ENCODE measurements at regions not wholly inside any gene's neighbourhood (a gene's known extent, or its start where the extent isn't known, plus 50 kb on each side); places are given as distances from the start of the nearest gene placed in this dataset.

- no peaks in the 10 kb centered on the region for H3K36me3 ChIP-seq
- intact Hi-C loops (cut with DNase I), result no loop called here
- H3K9me3 ChIP-seq, result no peaks in the 10 kb centered on the region
- H3K27me3 ChIP-seq, result no peaks in the 10 kb centered on the region
- H3K4me1 ChIP-seq, result no peaks in the 10 kb centered on the region
- H3K27ac ChIP-seq, result no peak overlapping the region
- H3K4me3 ChIP-seq, result no peak overlapping the region
- DNase-seq, result no peak
- no peak for TF ChIP-seq CTCF (IDR thresholded peaks at IDR 0.05)
- no peak for ATAC-seq
Observed at GRCh38 chr2:139162456-139162855, 382.3 kb upstream of the NXPH2 start.

- H3K27ac ChIP-seq, result no peak overlapping the region
- no peaks in the 10 kb centered on the region for H3K27me3 ChIP-seq
- intact Hi-C loops (cut with DNase I), result no loop called here
- H3K4me3 ChIP-seq, result no peak overlapping the region
- no peak for ATAC-seq
- no peaks in the 10 kb centered on the region for H3K36me3 ChIP-seq
- no peaks in the 10 kb centered on the region for H3K4me1 ChIP-seq
- TF ChIP-seq CTCF (IDR thresholded peaks at IDR 0.05), result no peak
- no peaks in the 10 kb centered on the region for H3K9me3 ChIP-seq
- DNase-seq, result no peak
Observed at GRCh38 chr2:139160836-139161235, 380.6 kb upstream of the NXPH2 start.

- Histone ChIP-seq H3K36me3 (no peaks in the 10 kb centered on the region), H3K4me3 (no peak overlapping the region)
- intact Hi-C loops (cut with DNase I), result no loop called here
Observed at GRCh38 chr2:139159177-139159576, 379.0 kb upstream of the NXPH2 start.

GRCh38 chr2:139156730-139157129, 376.5 kb upstream of the NXPH2 start:
- no peak for DNase-seq
- H3K36me3 ChIP-seq, result no peaks in the 10 kb centered on the region
- TF ChIP-seq CTCF (IDR thresholded peaks at IDR 0.05), result no peak
- H3K4me3 ChIP-seq, result no peak overlapping the region
- H3K27me3 ChIP-seq, result no peaks in the 10 kb centered on the region
- no peak for ATAC-seq
- intact Hi-C loops (cut with DNase I), result no loop called here
- no peaks in the 10 kb centered on the region for H3K9me3 ChIP-seq
- H3K27ac ChIP-seq, result no peak overlapping the region
- no peaks in the 10 kb centered on the region for H3K4me1 ChIP-seq

More at GRCh38 chr2:139159177-139159576, 379.0 kb upstream of the NXPH2 start:
- no peak for ATAC-seq
- no peak for TF ChIP-seq CTCF (IDR thresholded peaks at IDR 0.05)
- Histone ChIP-seq H3K4me1 (no peaks in the 10 kb centered on the region), H3K27ac (no peak overlapping the region), H3K27me3 (no peaks in the 10 kb centered on the region), H3K9me3 (no peaks in the 10 kb centered on the region)
- no peak for DNase-seq

- no peaks in the 10 kb centered on the region for H3K36me3 ChIP-seq
- no peaks in the 10 kb centered on the region for H3K9me3 ChIP-seq
- no peaks in the 10 kb centered on the region for H3K4me1 ChIP-seq
- ATAC-seq (no peak), DNase-seq (no peak)
- intact Hi-C loops (cut with DNase I), result no loop called here
- no peak overlapping the region for H3K4me3 ChIP-seq
- no peak for TF ChIP-seq CTCF (IDR thresholded peaks at IDR 0.05)
- H3K27me3 ChIP-seq, result no peaks in the 10 kb centered on the region
- H3K27ac ChIP-seq, result no peak overlapping the region
Observed at GRCh38 chr2:139155991-139156390, 375.8 kb upstream of the NXPH2 start.
